ENCODE measurements at regions not wholly inside any gene's neighbourhood (a gene's known extent, or its start where the extent isn't known, plus 50 kb on each side); places are given as distances from the start of the nearest gene placed in this dataset.

- H3K27ac ChIP-seq (ENCODE audit: low read length): no peak overlapping the region
- ChIA-PET CTCF (no interaction called here), POLR2A (no interaction called here)
- ATAC-seq (replicated peaks in 1 of 4): no peak
- H3K4me1 ChIP-seq (ENCODE audit: control insufficient read depth in 1 of 2, extremely low read depth in 1 of 2, insufficient read depth in 2 of 2, low read length in 2 of 2): no peaks in the 10 kb centered on the region
- no peak overlapping the region for H3K4me3 ChIP-seq (ENCODE audit: control insufficient read depth in 1 of 2, extremely low read depth in 1 of 2, low read length in 1 of 2)
- DNase-seq: no peak
- peaks cover 3% of the 10 kb centered on the region for H3K9me3 ChIP-seq
- H3K9me3 Mint-ChIP-seq: peaks cover 11 to 30% (median 16%) of the 10 kb centered on the region in 3 donors
- 69% methylated on average over 3 of the region's 3 CpGs for WGBS (ENCODE audit: insufficient coverage)
- H3K4me3 Mint-ChIP-seq: no peak overlapping the region
- peaks cover 0 to 12% of the 10 kb centered on the region in 2 experiments for H3K27me3 ChIP-seq (replicated peaks in 1 of 2; ENCODE audit: control insufficient read depth in 2 of 2, extremely low read depth in 1 of 2, insufficient read depth in 2 of 2, low read length in 1 of 2)
- no peaks in the 10 kb centered on the region for H3K36me3 ChIP-seq (ENCODE audit: control insufficient read depth in 2 of 2, extremely low read depth in 1 of 2, insufficient read depth in 1 of 2, low read length in 1 of 2)
- no peaks in the 10 kb centered on the region for H3K4me1 Mint-ChIP-seq
- H3K36me3 Mint-ChIP-seq: no peaks in the 10 kb centered on the region
- peaks cover 6 to 11% of the 10 kb centered on the region in 2 donors for H3K27me3 Mint-ChIP-seq
- no peak overlapping the region for H3K27ac Mint-ChIP-seq
Observed at GRCh38 chr18:78853341-78853740, 126.3 kb upstream of the SALL3 start.

GRCh38 chr18:78855188-78855587 is 124.4 kb upstream of the SALL3 start:
- Histone ChIP-seq H3K27ac (ENCODE audit: low read length) (no peak overlapping the region), H3K9me3 (peaks cover 3% of the 10 kb centered on the region), H3K4me1 (ENCODE audit: control insufficient read depth in 1 of 2, extremely low read depth in 1 of 2, insufficient read depth in 2 of 2, low read length in 2 of 2) (no peaks in the 10 kb centered on the region), H3K27me3 (replicated peaks in 1 of 2; ENCODE audit: control insufficient read depth in 2 of 2, extremely low read depth in 1 of 2, insufficient read depth in 2 of 2, low read length in 1 of 2) (peaks cover 0 to 13% of the 10 kb centered on the region in 2 experiments), H3K36me3 (ENCODE audit: control insufficient read depth in 2 of 2, extremely low read depth in 1 of 2, insufficient read depth in 1 of 2, low read length in 1 of 2) (no peaks in the 10 kb centered on the region), H3K4me3 (ENCODE audit: control insufficient read depth in 1 of 2, extremely low read depth in 1 of 2, low read length in 1 of 2) (no peak overlapping the region)
- Mint-ChIP-seq H3K27me3 (peaks cover 8 to 20% of the 10 kb centered on the region in 2 donors), H3K4me1 (no peaks in the 10 kb centered on the region), H3K36me3 (no peaks in the 10 kb centered on the region), H3K9me3 (peaks cover 11 to 24% (median 12%) of the 10 kb centered on the region in 3 donors), H3K4me3 (no peak overlapping the region), H3K27ac (no peak overlapping the region)
- ChIA-PET POLR2A (no interaction called here), CTCF (no interaction called here)
- WGBS (ENCODE audit: insufficient coverage): no CpG with 5 or more reads among the region's 4 CpGs
- DNase-seq (no peak), ATAC-seq (replicated peaks in 1 of 4) (no peak)

- H3K27ac Mint-ChIP-seq: no peak overlapping the region
- peaks cover 3 to 11% (median 9%) of the 10 kb centered on the region in 3 donors for H3K9me3 Mint-ChIP-seq
- ATAC-seq (replicated peaks in 1 of 4): no peak
- H3K27ac ChIP-seq (ENCODE audit: low read length): no peak overlapping the region
- peaks cover 16 to 28% of the 10 kb centered on the region in 2 donors for H3K27me3 Mint-ChIP-seq
- H3K36me3 Mint-ChIP-seq: no peaks in the 10 kb centered on the region
- no peaks in the 10 kb centered on the region for H3K4me1 Mint-ChIP-seq
- ChIA-PET CTCF (no interaction called here), POLR2A (no interaction called here)
- H3K4me1 ChIP-seq (ENCODE audit: control insufficient read depth in 1 of 2, extremely low read depth in 1 of 2, insufficient read depth in 2 of 2, low read length in 2 of 2): no peaks in the 10 kb centered on the region
- peaks cover 0 to 15% of the 10 kb centered on the region in 2 experiments for H3K27me3 ChIP-seq (replicated peaks in 1 of 2; ENCODE audit: control insufficient read depth in 2 of 2, extremely low read depth in 1 of 2, insufficient read depth in 2 of 2, low read length in 1 of 2)
- H3K9me3 ChIP-seq: no peaks in the 10 kb centered on the region
- no peaks in the 10 kb centered on the region for H3K36me3 ChIP-seq (ENCODE audit: control insufficient read depth in 2 of 2, extremely low read depth in 1 of 2, insufficient read depth in 1 of 2, low read length in 1 of 2)
- 93% methylated on average over 50 of the region's 50 CpGs for WGBS (ENCODE audit: insufficient coverage)
- no peak for DNase-seq
- no peak overlapping the region for H3K4me3 ChIP-seq (ENCODE audit: control insufficient read depth in 1 of 2, extremely low read depth in 1 of 2, low read length in 1 of 2)
- no peak overlapping the region for H3K4me3 Mint-ChIP-seq
Observed at GRCh38 chr18:78856569-78857313, 122.9 kb upstream of the SALL3 start.

- H3K27ac Mint-ChIP-seq: no peak overlapping the region
- no peak for ATAC-seq (replicated peaks in 1 of 4)
- CTCF ChIA-PET: no interaction called here
- H3K9me3 ChIP-seq: no peaks in the 10 kb centered on the region
- peaks cover 0 to 11% (median 4%) of the 10 kb centered on the region in 3 donors for H3K9me3 Mint-ChIP-seq
- DNase-seq: no peak
- no peak overlapping the region for H3K27ac ChIP-seq (ENCODE audit: low read length)
- no peak overlapping the region for H3K4me3 ChIP-seq (ENCODE audit: control insufficient read depth in 1 of 2, extremely low read depth in 1 of 2, low read length in 1 of 2)
- no peaks in the 10 kb centered on the region for H3K4me1 ChIP-seq (ENCODE audit: control insufficient read depth in 1 of 2, extremely low read depth in 1 of 2, insufficient read depth in 2 of 2, low read length in 2 of 2)
- H3K4me3 Mint-ChIP-seq: no peak overlapping the region
- H3K36me3 Mint-ChIP-seq: no peaks in the 10 kb centered on the region
- no peaks in the 10 kb centered on the region for H3K36me3 ChIP-seq (ENCODE audit: control insufficient read depth in 2 of 2, extremely low read depth in 1 of 2, insufficient read depth in 1 of 2, low read length in 1 of 2)
- H3K4me1 Mint-ChIP-seq: no peaks in the 10 kb centered on the region
- WGBS (ENCODE audit: insufficient coverage): 85% methylated on average over 34 of the region's 42 CpGs
- peaks cover 0 to 20% of the 10 kb centered on the region in 2 experiments for H3K27me3 ChIP-seq (replicated peaks in 1 of 2; ENCODE audit: control insufficient read depth in 2 of 2, extremely low read depth in 1 of 2, insufficient read depth in 2 of 2, low read length in 1 of 2)
- POLR2A ChIA-PET: no interaction called here
- H3K27me3 Mint-ChIP-seq: peaks cover 20 to 32% of the 10 kb centered on the region in 2 donors
Observed at GRCh38 chr18:78857314-78858150, 122.1 kb upstream of the SALL3 start.

GRCh38 chr18:78859686-78860085 is 119.9 kb upstream of the SALL3 start:
- Histone ChIP-seq H3K4me3 (ENCODE audit: control insufficient read depth in 1 of 2, extremely low read depth in 1 of 2, low read length in 1 of 2) (no peak overlapping the region), H3K36me3 (ENCODE audit: control insufficient read depth in 2 of 2, extremely low read depth in 1 of 2, insufficient read depth in 1 of 2, low read length in 1 of 2) (no peaks in the 10 kb centered on the region), H3K27ac (ENCODE audit: low read length) (no peak overlapping the region), H3K9me3 (no peaks in the 10 kb centered on the region), H3K4me1 (ENCODE audit: control insufficient read depth in 1 of 2, extremely low read depth in 1 of 2, insufficient read depth in 2 of 2, low read length in 2 of 2) (no peaks in the 10 kb centered on the region), H3K27me3 (replicated peaks in 1 of 2; ENCODE audit: control insufficient read depth in 2 of 2, extremely low read depth in 1 of 2, insufficient read depth in 2 of 2, low read length in 1 of 2) (peaks cover 0 to 25% of the 10 kb centered on the region in 2 experiments)
- H3K27ac Mint-ChIP-seq: no peak overlapping the region
- no peak for DNase-seq
- no peak overlapping the region for H3K4me3 Mint-ChIP-seq
- H3K4me1 Mint-ChIP-seq: no peaks in the 10 kb centered on the region
- CTCF ChIA-PET: no interaction called here
- H3K9me3 Mint-ChIP-seq: peaks cover 0 to 3% (median 3%) of the 10 kb centered on the region in 3 donors
- no peak for ATAC-seq (replicated peaks in 1 of 4)
- no peaks in the 10 kb centered on the region for H3K36me3 Mint-ChIP-seq
- WGBS (ENCODE audit: insufficient coverage): 82% methylated on average over 10 of the region's 11 CpGs
- peaks cover 20 to 24% of the 10 kb centered on the region in 2 donors for H3K27me3 Mint-ChIP-seq
- POLR2A ChIA-PET: no interaction called here

- Mint-ChIP-seq H3K27ac (no peak overlapping the region), H3K9me3 (no peaks in the 10 kb centered on the region), H3K4me1 (no peaks in the 10 kb centered on the region), H3K36me3 (no peaks in the 10 kb centered on the region), H3K27me3 (peaks cover 17 to 24% of the 10 kb centered on the region in 2 donors), H3K4me3 (no peak overlapping the region)
- CTCF ChIA-PET: no interaction called here
- 75% methylated on average over 11 of the region's 11 CpGs for WGBS (ENCODE audit: insufficient coverage)
- H3K36me3 ChIP-seq (ENCODE audit: control insufficient read depth in 2 of 2, extremely low read depth in 1 of 2, insufficient read depth in 1 of 2, low read length in 1 of 2): no peaks in the 10 kb centered on the region
- H3K27me3 ChIP-seq (replicated peaks in 1 of 2; ENCODE audit: control insufficient read depth in 2 of 2, extremely low read depth in 1 of 2, insufficient read depth in 2 of 2, low read length in 1 of 2): peaks cover 0 to 27% of the 10 kb centered on the region in 2 experiments
- no peak overlapping the region for H3K4me3 ChIP-seq (ENCODE audit: control insufficient read depth in 1 of 2, extremely low read depth in 1 of 2, low read length in 1 of 2)
- H3K9me3 ChIP-seq: no peaks in the 10 kb centered on the region
- no peaks in the 10 kb centered on the region for H3K4me1 ChIP-seq (ENCODE audit: control insufficient read depth in 1 of 2, extremely low read depth in 1 of 2, insufficient read depth in 2 of 2, low read length in 2 of 2)
- POLR2A ChIA-PET: no interaction called here
- DNase-seq (no peak), ATAC-seq (replicated peaks in 1 of 4) (no peak)
- H3K27ac ChIP-seq (ENCODE audit: low read length): no peak overlapping the region
Observed at GRCh38 chr18:78860117-78860516, 119.5 kb upstream of the SALL3 start.
